ENCODE measurements at regions not wholly inside any gene's neighbourhood (a gene's known extent, or its start where the extent isn't known, plus 50 kb on each side); places are given as distances from the start of the nearest gene placed in this dataset.

DNA sequence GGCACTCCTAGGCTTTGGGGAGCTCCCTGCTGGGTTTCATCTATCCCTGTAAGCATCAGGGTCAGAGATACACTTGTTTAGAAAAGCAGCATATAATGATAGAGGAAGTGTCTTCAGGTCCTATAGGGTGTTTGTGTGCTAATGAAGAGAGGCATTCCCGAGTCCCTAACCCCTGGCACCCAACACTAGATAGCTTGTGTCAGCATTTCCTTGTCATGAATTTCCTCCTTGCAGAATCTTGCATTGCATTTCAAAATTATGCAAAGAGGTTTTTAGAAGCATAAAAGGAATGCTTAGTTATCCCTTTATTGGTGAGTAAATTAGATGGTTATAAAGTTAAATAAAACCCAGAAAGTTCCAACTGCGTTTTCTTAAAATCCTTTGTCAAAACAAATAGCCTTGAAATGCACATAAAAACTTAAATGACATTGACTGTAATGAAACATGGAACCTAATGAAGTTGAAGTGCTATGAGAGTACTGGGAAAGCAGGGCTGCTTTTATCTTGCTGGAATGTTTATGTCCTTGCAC, 63.7 kb upstream of the LHCGR start:
- no peak overlapping the region for H3K4me3 Mint-ChIP-seq (ENCODE audit: unreplicated experiment)
- H3K36me3 Mint-ChIP-seq (ENCODE audit: unreplicated experiment) = no peaks in the 10 kb centered on the region
- no peaks in the 10 kb centered on the region for H3K9me3 Mint-ChIP-seq (ENCODE audit: unreplicated experiment)
- H3K4me1 Mint-ChIP-seq (ENCODE audit: low read depth, unreplicated experiment) = no peaks in the 10 kb centered on the region
- TF ChIP-seq, protein P1, sequence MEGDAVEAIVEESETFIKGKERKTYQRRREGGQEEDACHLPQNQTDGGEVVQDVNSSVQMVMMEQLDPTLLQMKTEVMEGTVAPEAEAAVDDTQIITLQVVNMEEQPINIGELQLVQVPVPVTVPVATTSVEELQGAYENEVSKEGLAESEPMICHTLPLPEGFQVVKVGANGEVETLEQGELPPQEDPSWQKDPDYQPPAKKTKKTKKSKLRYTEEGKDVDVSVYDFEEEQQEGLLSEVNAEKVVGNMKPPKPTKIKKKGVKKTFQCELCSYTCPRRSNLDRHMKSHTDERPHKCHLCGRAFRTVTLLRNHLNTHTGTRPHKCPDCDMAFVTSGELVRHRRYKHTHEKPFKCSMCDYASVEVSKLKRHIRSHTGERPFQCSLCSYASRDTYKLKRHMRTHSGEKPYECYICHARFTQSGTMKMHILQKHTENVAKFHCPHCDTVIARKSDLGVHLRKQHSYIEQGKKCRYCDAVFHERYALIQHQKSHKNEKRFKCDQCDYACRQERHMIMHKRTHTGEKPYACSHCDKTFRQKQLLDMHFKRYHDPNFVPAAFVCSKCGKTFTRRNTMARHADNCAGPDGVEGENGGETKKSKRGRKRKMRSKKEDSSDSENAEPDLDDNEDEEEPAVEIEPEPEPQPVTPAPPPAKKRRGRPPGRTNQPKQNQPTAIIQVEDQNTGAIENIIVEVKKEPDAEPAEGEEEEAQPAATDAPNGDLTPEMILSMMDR (IDR thresholded peaks at IDR 0.05; ENCODE audit: partially characterized antibody, unreplicated experiment) = no peak
- H3K27me3 Mint-ChIP-seq (ENCODE audit: unreplicated experiment) = peaks cover 4% of the 10 kb centered on the region
- no peak for DNase-seq
- no peak overlapping the region for H3K27ac Mint-ChIP-seq (ENCODE audit: unreplicated experiment)

DNA sequence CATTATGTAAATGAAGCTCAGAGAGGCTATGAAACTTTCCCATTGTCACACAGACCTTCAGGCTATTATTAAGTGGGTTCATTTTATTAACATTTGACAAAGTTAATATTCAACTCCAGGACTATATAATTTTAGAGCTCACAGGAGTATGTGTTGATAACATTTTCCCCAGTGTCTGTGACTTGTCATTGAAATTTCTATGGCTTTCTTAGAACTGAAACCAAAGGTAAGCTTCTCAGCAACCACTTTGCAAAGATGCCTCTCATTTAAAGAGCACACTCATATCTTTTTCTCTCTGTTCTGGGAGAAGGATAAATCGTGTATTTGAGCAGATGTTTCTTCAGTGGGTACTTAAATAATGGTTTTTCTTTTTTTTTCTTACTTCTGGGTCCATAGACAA, 61.8 kb upstream of the LHCGR start:
- no peak for DNase-seq
- H3K4me1 Mint-ChIP-seq (ENCODE audit: low read depth, unreplicated experiment) = no peaks in the 10 kb centered on the region
- no peaks in the 10 kb centered on the region for H3K9me3 Mint-ChIP-seq (ENCODE audit: unreplicated experiment)
- H3K36me3 Mint-ChIP-seq (ENCODE audit: unreplicated experiment) = no peaks in the 10 kb centered on the region
- no peak overlapping the region for H3K27ac Mint-ChIP-seq (ENCODE audit: unreplicated experiment)
- no peak overlapping the region for H3K4me3 Mint-ChIP-seq (ENCODE audit: unreplicated experiment)
- peaks cover 4% of the 10 kb centered on the region for H3K27me3 Mint-ChIP-seq (ENCODE audit: unreplicated experiment)
- TF ChIP-seq, protein P1 (IDR thresholded peaks at IDR 0.05; ENCODE audit: partially characterized antibody, unreplicated experiment) = no peak

DNA sequence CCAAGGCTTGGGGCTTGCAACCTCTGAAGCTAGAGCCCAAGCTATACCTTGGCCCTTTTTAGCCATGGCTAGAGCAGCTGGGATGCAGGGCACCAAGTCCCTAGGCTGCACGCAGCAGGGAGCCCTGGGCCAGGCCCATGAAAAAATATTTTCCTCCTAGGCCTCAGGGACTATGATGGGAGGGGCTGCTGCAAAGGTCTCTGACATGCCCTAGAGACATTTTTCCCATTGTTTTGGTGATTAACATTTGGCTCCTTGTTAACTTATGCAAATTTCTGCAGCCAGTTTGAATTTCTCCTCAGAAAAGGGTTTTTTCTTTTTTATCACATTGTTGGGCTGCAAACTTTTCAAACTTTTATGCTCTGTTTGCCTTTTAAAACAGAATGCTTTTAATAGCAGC, 56.9 kb upstream of the LHCGR start:
- TF ChIP-seq, protein P1 (IDR thresholded peaks at IDR 0.05; ENCODE audit: partially characterized antibody, unreplicated experiment) = no peak
- no peak for DNase-seq
- no peaks in the 10 kb centered on the region for H3K4me1 Mint-ChIP-seq (ENCODE audit: low read depth, unreplicated experiment)
- H3K27ac Mint-ChIP-seq (ENCODE audit: unreplicated experiment) = no peak overlapping the region
- no peak overlapping the region for H3K4me3 Mint-ChIP-seq (ENCODE audit: unreplicated experiment)
- peaks cover 2% of the 10 kb centered on the region for H3K27me3 Mint-ChIP-seq (ENCODE audit: unreplicated experiment)
- no peaks in the 10 kb centered on the region for H3K9me3 Mint-ChIP-seq (ENCODE audit: unreplicated experiment)
- H3K36me3 Mint-ChIP-seq (ENCODE audit: unreplicated experiment) = no peaks in the 10 kb centered on the region

DNA sequence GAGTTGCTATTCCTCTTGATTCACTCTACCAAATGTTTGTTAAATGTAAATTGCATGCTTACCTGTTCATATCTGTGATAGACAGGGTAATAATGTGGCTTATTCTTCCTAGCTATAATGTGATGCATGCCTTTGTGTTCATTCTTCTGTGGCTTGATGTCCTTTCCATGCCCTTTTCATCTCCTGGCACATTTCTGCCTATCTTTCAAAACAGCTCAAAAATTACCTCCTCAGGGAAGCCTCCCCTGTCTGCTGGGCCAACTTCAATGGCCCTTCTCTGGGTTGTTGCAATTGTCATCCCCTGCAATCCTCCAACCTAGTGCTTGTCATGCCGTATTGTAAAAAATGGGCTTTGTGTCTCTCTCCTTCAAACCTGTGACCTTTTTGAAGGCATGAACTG, 52.8 kb upstream of the LHCGR start:
- H3K27me3 Mint-ChIP-seq (ENCODE audit: unreplicated experiment) = peaks cover 2% of the 10 kb centered on the region
- DNase-seq = no peak
- no peaks in the 10 kb centered on the region for H3K9me3 Mint-ChIP-seq (ENCODE audit: unreplicated experiment)
- H3K4me3 Mint-ChIP-seq (ENCODE audit: unreplicated experiment) = no peak overlapping the region
- H3K36me3 Mint-ChIP-seq (ENCODE audit: unreplicated experiment) = no peaks in the 10 kb centered on the region
- TF ChIP-seq, protein P1 (IDR thresholded peaks at IDR 0.05; ENCODE audit: partially characterized antibody, unreplicated experiment) = no peak
- H3K4me1 Mint-ChIP-seq (ENCODE audit: low read depth, unreplicated experiment) = no peaks in the 10 kb centered on the region
- H3K27ac Mint-ChIP-seq (ENCODE audit: unreplicated experiment) = no peak overlapping the region

Measured in glutamatergic neuron (in vitro differentiated cells).